GM12873 (cell line): ENCODE measurements at regions not wholly inside any gene's neighbourhood (a gene's known extent, or its start where the extent isn't known, plus 50 kb on each side); places are given as distances from the start of the nearest gene placed in this dataset.

ENCODE experiments used
- CTCF ChIP-seq: IDR thresholded peaks from 2 replicates; pipeline ENCODE4 v1.5.1; 2012; ENCODE audit warnings: low read depth, mild to moderate bottlenecking, moderate library complexity, low read length, control low read depth; ENCODE audit not compliant: insufficient read depth; ENCODE audit errors: missing control alignments

DNA sequence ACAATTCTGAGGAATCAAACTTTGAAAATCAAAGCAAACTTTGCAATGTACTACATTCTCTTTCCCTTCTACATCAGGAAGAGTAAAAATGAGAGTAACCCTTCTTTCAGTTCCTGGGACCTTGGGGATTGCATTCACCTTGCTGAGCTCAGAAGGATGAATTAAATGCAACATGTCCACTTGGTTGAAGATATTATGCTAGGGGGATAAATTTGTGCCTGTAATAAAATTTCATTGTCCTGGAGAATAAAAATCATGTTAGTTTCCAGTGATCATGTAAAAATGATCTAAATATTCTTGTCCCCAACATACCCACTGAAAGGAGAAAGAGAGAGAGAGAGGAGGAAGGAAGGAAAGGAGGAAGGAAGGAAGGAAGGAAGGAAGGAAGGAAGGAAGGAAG lies 587.1 kb upstream of the NEGR1 start:
- no peak for TF ChIP-seq CTCF

GRCh38 chr1:72851597-72851996 lies 569.3 kb upstream of the NEGR1 start:
- TF ChIP-seq CTCF, result no peak

- no peak for TF ChIP-seq CTCF
These were observed 566.7 kb upstream of the NEGR1 start for GRCh38 chr1:72848997-72849396.

DNA sequence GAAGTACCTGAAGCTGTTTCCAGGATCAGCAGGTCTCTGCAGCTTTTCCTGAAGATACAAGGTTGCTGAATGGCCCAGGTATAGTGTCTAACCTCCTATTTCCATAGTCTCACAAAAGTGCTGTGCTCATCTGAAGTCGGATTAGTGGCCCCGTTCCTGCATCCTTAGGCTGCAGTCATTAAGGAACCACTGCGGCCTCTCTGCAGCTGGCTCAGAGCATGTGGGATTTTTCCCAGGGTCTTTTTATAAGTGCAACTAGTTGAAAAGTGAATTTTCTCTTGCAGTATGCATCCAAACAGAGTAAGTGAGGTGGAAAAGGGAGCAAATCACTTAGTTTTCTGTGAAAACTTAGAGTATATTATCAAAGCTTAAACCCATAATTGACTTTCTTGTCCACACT lies 565.3 kb upstream of the NEGR1 start:
- TF ChIP-seq CTCF, result no peak

DNA sequence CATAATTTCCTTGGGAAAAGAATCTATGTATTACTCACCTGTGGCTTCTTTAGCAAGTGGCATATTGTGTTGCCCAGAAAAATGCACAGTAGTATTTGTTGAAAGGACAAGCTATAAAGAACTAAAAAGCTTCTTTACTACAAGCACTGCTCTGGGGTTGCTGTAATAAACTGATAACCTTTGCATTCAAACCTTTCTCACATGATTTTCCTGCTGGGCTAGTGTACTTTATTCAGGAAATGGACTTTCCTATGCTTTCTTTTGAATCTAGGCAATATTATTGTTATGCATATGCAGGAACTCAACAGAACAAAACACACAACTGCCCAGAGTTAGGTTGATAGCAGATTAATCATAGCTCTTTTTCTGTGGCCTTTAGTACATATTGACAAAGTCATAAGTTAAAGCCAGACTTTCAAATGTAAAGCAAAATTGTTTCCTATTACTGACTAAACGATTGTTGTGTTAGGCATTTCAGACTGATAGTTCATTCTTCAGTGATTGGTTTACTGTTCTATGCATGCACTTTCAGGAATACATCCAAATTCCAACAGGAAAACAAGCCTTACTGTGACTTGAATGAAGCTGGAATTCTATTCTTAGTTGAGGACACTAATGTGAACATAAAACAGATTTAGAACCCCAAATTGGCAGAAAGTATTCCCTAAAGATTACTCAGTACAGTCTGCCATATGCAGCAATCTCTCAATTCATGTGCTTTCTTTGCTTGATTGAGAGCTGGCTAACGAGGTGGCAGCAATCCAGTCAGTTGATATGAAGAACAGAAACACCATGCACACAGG lies 564.3 kb upstream of the NEGR1 start:
- TF ChIP-seq CTCF, result no peak

GRCh38 chr1:72845981-72846380 lies 563.6 kb upstream of the NEGR1 start:
- no peak for TF ChIP-seq CTCF

GRCh38 chr1:72845381-72845780 lies 563.0 kb upstream of the NEGR1 start:
- no peak for TF ChIP-seq CTCF
